NB4 (cell line): ENCODE measurements at regions not wholly inside any gene's neighbourhood (a gene's known extent, or its start where the extent isn't known, plus 50 kb on each side); places are given as distances from the start of the nearest gene placed in this dataset.

Experiments used
- CTCF ChIP-seq: IDR thresholded peaks from one replicate; pipeline ENCODE4 v1.5.1; 2012; ENCODE audit warnings: low read depth, low read length
- MAX ChIP-seq: IDR thresholded peaks from 2 replicates; pipeline ENCODE4 v1.6.1; 2011; ENCODE audit warnings: low read depth, low read length
- MYC ChIP-seq: IDR thresholded peaks from 2 replicates; pipeline ENCODE4 v1.6.1; 2011; ENCODE audit warnings: low read depth, low read length
- POLR2A ChIP-seq: IDR thresholded peaks from 2 replicates; pipeline ENCODE4 v1.6.1; 2011; ENCODE audit warnings: mild to moderate bottlenecking; ENCODE audit not compliant: insufficient read length; ENCODE audit errors: extremely low read depth

- TF ChIP-seq MYC: no peak
- no peak for TF ChIP-seq CTCF
- no peak for TF ChIP-seq MAX
- TF ChIP-seq POLR2A: no peak
Measured at GRCh38 chr4:111037591-111038360, 414.9 kb upstream of the PITX2 start.
